Pulmonary artery endothelial cell (primary cell): ENCODE measurements at regions not wholly inside any gene's neighbourhood (a gene's known extent, or its start where the extent isn't known, plus 50 kb on each side); places are given as distances from the start of the nearest gene placed in this dataset.

ENCODE experiments used
- DNase-seq: peaks from one replicate; pipeline ENCODE4 v3.0.0-alpha.2; 2011; ENCODE audit warnings: low read depth, low spot score

GRCh38 chr15:96524676-96525417 lies 194.3 kb downstream of the NR2F2 start:
- no peak for DNase-seq

- no peak for DNase-seq
Measured at GRCh38 chr15:96535148-96535547, 204.6 kb downstream of the NR2F2 start.

GRCh38 chr15:96538491-96538890 lies 208.0 kb downstream of the NR2F2 start:
- no peak for DNase-seq

GRCh38 chr15:96540283-96540682 lies 209.8 kb downstream of the NR2F2 start:
- DNase-seq, result no peak

- no peak for DNase-seq
Measured at GRCh38 chr15:96542130-96542770, 211.8 kb downstream of the NR2F2 start.

- no peak for DNase-seq
Measured at GRCh38 chr15:96544162-96544756, 213.8 kb downstream of the NR2F2 start.

GRCh38 chr15:96549136-96549535 lies 218.6 kb downstream of the NR2F2 start:
- no peak for DNase-seq

GRCh38 chr15:96551196-96551595 lies 220.7 kb downstream of the NR2F2 start:
- DNase-seq, result no peak

- DNase-seq, result no peak
Measured at GRCh38 chr15:96551722-96552121, 221.2 kb downstream of the NR2F2 start.

GRCh38 chr15:96553006-96553405 lies 222.5 kb downstream of the NR2F2 start:
- no peak for DNase-seq

GRCh38 chr15:96553451-96553850 lies 223.0 kb downstream of the NR2F2 start:
- DNase-seq, result no peak

GRCh38 chr15:96553931-96554330 lies 223.4 kb downstream of the NR2F2 start:
- no peak for DNase-seq

- no peak for DNase-seq
Measured at GRCh38 chr15:96554541-96554940, 224.0 kb downstream of the NR2F2 start.

- no peak for DNase-seq
Measured at GRCh38 chr15:96559087-96559486, 228.6 kb downstream of the NR2F2 start.

GRCh38 chr15:96559631-96560030 lies 229.1 kb downstream of the NR2F2 start:
- DNase-seq, result no peak

GRCh38 chr15:96560246-96560895 lies 229.9 kb downstream of the NR2F2 start:
- DNase-seq, result no peak

- no peak for DNase-seq
Measured at GRCh38 chr15:96561593-96561992, 231.1 kb downstream of the NR2F2 start.

GRCh38 chr15:96564546-96564945 lies 234.0 kb downstream of the NR2F2 start:
- no peak for DNase-seq

- DNase-seq, result no peak
Measured at GRCh38 chr15:96565266-96565665, 234.8 kb downstream of the NR2F2 start.

GRCh38 chr15:96574782-96575181 lies 244.3 kb downstream of the NR2F2 start:
- DNase-seq, result no peak

GRCh38 chr15:96576596-96576995 lies 246.1 kb downstream of the NR2F2 start:
- no peak for DNase-seq

GRCh38 chr15:96578393-96578792 lies 247.9 kb downstream of the NR2F2 start:
- no peak for DNase-seq
